ENCODE measurements at regions not wholly inside any gene's neighbourhood (a gene's known extent, or its start where the extent isn't known, plus 50 kb on each side); places are given as distances from the start of the nearest gene placed in this dataset.

DNA sequence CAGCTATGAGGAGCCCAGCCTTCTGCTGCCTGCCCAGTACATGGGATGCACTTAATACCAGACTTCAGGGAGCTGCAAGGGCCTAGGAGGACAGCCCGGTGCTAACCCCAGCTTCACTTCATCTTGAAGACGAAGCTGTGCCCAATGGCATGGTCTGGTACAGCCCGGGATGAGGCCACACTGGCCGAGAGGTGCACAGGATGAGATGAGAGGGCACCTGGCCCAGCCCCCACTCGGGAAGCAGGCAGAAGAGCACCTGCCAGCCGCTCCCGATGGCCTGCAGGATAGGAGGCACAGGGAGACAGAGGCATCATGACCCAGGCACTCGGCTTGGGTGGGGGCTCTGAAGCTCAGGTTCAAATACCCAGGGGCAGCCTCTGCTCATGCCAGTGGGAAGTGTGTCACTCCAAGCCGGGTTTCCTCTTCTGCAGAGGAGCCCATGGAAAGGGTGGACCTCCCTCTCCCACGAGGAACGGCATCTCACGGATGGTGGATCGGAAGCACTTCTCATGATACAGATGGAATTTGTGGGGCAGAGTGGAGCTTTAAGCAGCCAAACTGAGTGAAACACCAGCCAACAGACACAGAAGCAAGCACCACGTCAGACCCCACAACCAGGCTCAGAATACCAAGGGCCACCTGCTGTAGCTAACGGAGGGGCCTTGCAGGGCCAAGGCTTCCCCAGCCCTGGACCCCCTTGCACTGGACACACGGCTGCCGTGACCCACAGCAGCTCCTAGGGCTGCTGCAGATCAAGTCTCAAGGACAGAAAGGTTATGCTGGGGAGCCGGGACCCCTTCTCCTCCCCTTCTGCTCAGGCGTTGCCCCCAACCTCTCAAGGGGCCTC, 875.2 kb downstream of the BRD1 start:
- ChIA-PET POLR2A (no interaction called here), CTCF (no interaction called here)
- no peak for TF ChIP-seq POLR2AphosphoS5 (IDR thresholded peaks at IDR 0.05; ENCODE audit: low read depth, low read length)
- TF ChIP-seq, protein P1, sequence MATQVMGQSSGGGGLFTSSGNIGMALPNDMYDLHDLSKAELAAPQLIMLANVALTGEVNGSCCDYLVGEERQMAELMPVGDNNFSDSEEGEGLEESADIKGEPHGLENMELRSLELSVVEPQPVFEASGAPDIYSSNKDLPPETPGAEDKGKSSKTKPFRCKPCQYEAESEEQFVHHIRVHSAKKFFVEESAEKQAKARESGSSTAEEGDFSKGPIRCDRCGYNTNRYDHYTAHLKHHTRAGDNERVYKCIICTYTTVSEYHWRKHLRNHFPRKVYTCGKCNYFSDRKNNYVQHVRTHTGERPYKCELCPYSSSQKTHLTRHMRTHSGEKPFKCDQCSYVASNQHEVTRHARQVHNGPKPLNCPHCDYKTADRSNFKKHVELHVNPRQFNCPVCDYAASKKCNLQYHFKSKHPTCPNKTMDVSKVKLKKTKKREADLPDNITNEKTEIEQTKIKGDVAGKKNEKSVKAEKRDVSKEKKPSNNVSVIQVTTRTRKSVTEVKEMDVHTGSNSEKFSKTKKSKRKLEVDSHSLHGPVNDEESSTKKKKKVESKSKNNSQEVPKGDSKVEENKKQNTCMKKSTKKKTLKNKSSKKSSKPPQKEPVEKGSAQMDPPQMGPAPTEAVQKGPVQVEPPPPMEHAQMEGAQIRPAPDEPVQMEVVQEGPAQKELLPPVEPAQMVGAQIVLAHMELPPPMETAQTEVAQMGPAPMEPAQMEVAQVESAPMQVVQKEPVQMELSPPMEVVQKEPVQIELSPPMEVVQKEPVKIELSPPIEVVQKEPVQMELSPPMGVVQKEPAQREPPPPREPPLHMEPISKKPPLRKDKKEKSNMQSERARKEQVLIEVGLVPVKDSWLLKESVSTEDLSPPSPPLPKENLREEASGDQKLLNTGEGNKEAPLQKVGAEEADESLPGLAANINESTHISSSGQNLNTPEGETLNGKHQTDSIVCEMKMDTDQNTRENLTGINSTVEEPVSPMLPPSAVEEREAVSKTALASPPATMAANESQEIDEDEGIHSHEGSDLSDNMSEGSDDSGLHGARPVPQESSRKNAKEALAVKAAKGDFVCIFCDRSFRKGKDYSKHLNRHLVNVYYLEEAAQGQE (IDR thresholded peaks at IDR 0.05; ENCODE audit: insufficient read depth in 1 of 2, low read depth in 2 of 2, low read length in 1 of 2), result no peak
- TF ChIP-seq, protein P2, sequence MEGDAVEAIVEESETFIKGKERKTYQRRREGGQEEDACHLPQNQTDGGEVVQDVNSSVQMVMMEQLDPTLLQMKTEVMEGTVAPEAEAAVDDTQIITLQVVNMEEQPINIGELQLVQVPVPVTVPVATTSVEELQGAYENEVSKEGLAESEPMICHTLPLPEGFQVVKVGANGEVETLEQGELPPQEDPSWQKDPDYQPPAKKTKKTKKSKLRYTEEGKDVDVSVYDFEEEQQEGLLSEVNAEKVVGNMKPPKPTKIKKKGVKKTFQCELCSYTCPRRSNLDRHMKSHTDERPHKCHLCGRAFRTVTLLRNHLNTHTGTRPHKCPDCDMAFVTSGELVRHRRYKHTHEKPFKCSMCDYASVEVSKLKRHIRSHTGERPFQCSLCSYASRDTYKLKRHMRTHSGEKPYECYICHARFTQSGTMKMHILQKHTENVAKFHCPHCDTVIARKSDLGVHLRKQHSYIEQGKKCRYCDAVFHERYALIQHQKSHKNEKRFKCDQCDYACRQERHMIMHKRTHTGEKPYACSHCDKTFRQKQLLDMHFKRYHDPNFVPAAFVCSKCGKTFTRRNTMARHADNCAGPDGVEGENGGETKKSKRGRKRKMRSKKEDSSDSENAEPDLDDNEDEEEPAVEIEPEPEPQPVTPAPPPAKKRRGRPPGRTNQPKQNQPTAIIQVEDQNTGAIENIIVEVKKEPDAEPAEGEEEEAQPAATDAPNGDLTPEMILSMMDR (IDR thresholded peaks at IDR 0.05), result no peak
- TF ChIP-seq TCF7L2 (IDR thresholded peaks at IDR 0.05; ENCODE audit: low read depth, low read length), result no peak
- TF ChIP-seq SIN3A (IDR thresholded peaks at IDR 0.05; ENCODE audit: borderline replicate concordance, insufficient read depth, low read depth, low read length), result no peak
- Histone ChIP-seq H3K27ac (ENCODE audit: low read length) (no peak overlapping the region), H3K27me3 (ENCODE audit: control insufficient read depth, insufficient read depth, low read length) (no peaks in the 10 kb centered on the region), H3K36me3 (ENCODE audit: control insufficient read depth, insufficient read depth, low read length) (no peaks in the 10 kb centered on the region), H3K9me3 (ENCODE audit: control insufficient read depth, insufficient read depth, low read depth, low read length) (no peaks in the 10 kb centered on the region), H3K4me3 (ENCODE audit: low read depth in 2 of 2, low read length in 2 of 2) (no peak overlapping the region), H3K4me1 (ENCODE audit: control insufficient read depth, insufficient read depth, low read length) (no peaks in the 10 kb centered on the region)
- no peak for DNase-seq (ENCODE audit: low read depth, low spot score)
- no peak for ATAC-seq
- intact Hi-C loops (cut with micrococcal nuclease; ENCODE audit: unreplicated experiment) (no loop called here), in situ Hi-C loops (cut with HindIII; ENCODE audit: low pct_unique_long_range_greater_than_20kb, low sequenced_read_pairs) (no loop called here)
- BruUV-seq (replicated peaks), result no TSS peak

DNA sequence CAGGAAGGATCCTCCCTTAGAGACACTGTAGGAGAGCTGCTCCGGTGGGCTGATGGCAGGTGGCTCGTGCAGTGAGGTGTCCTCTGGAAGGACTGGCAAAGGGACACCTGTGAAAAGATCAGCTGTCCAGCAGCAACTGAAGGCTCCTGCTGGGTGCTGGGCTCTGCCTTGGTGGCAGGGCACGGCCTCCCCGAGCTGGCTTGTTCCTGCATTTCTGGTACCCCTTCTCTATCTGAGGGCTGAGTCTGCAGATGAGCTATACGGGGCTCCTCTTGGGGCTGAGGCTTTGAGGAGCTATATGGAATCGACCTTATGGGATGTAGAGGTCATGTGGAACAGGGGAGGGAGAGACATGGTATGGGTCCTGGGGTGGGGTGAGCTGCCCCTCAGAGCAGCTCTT, 875.8 kb downstream of the BRD1 start:
- Histone ChIP-seq H3K4me1 (ENCODE audit: control insufficient read depth, insufficient read depth, low read length) (no peaks in the 10 kb centered on the region), H3K27me3 (ENCODE audit: control insufficient read depth, insufficient read depth, low read length) (no peaks in the 10 kb centered on the region), H3K36me3 (ENCODE audit: control insufficient read depth, insufficient read depth, low read length) (no peaks in the 10 kb centered on the region), H3K27ac (ENCODE audit: low read length) (no peak overlapping the region), H3K9me3 (ENCODE audit: control insufficient read depth, insufficient read depth, low read depth, low read length) (no peaks in the 10 kb centered on the region), H3K4me3 (ENCODE audit: low read depth in 2 of 2, low read length in 2 of 2) (no peak overlapping the region)
- DNase-seq (ENCODE audit: low read depth, low spot score) (no peak), ATAC-seq (no peak)
- intact Hi-C loops (cut with micrococcal nuclease; ENCODE audit: unreplicated experiment) (no loop called here), in situ Hi-C loops (cut with HindIII; ENCODE audit: low pct_unique_long_range_greater_than_20kb, low sequenced_read_pairs) (no loop called here)
- POLR2A ChIA-PET, result no interaction called here
- no TSS peak for BruUV-seq (replicated peaks)
- TF ChIP-seq TCF7L2 (IDR thresholded peaks at IDR 0.05; ENCODE audit: low read depth, low read length) (no peak), SIN3A (IDR thresholded peaks at IDR 0.05; ENCODE audit: borderline replicate concordance, insufficient read depth, low read depth, low read length) (no peak), POLR2AphosphoS5 (IDR thresholded peaks at IDR 0.05; ENCODE audit: low read depth, low read length) (no peak)
- TF ChIP-seq, protein P2 (IDR thresholded peaks at IDR 0.05), result no peak
- TF ChIP-seq, protein P1 (IDR thresholded peaks at IDR 0.05; ENCODE audit: insufficient read depth in 1 of 2, low read depth in 2 of 2, low read length in 1 of 2), result no peak
- CTCF ChIA-PET, result no interaction called here

Data from Panc1 (cell line).